HepG2 (cell line): ENCODE measurements at regions not wholly inside any gene's neighbourhood (a gene's known extent, or its start where the extent isn't known, plus 50 kb on each side); places are given as distances from the start of the nearest gene placed in this dataset.
"Not testable (repeated sequence)": the region's sequence is repeated elsewhere in the genome, so short reads cannot be mapped to it uniquely, and the experiment has no call there.

Source experiments
- CBFB ChIP-seq: sonication (generic); formaldehyde crosslinking; IDR thresholded peaks from 2 replicates; pipeline ENCODE4 v1.4.0; 2020; ENCODE audit warnings: missing genetic modification reagents
- ERF ChIP-seq: IDR thresholded peaks from 2 replicates; pipeline ENCODE4 v1.6.1; 2018; ENCODE audit warnings: missing biosample characterization, missing genetic modification reagents
- ESRRA ChIP-seq: sonication (generic); formaldehyde crosslinking; IDR thresholded peaks from 2 replicates; pipeline ENCODE4 v1.5.1; 2020; ENCODE audit warnings: mild to moderate bottlenecking, low read depth, missing genetic modification reagents
- HCFC1 ChIP-seq: fragments of 150-350 bp; IDR thresholded peaks from 2 replicates; pipeline ENCODE4 v1.6.1; 2014; ENCODE audit warnings: low read depth, low read length
- HNRNPL ChIP-seq: fragments of 200-400 bp; formaldehyde crosslinking; IDR thresholded peaks from 2 replicates; pipeline ENCODE4 v1.6.1; 2017; ENCODE audit warnings: mild to moderate bottlenecking, low read depth, low read length
- KDM1A ChIP-seq: IDR thresholded peaks from 2 replicates; pipeline ENCODE4 v1.6.1; 2016; ENCODE audit warnings: missing compliant biosample characterization
- PAX8 ChIP-seq: sonication (generic); formaldehyde crosslinking; IDR thresholded peaks from 2 replicates; pipeline ENCODE4 v1.8.0; 2022; ENCODE audit warnings: mild to moderate bottlenecking, missing genetic modification reagents, borderline replicate concordance
- PRDM15 ChIP-seq: sonication (generic); formaldehyde crosslinking; IDR thresholded peaks from 2 replicates; pipeline ENCODE4 v1.4.0; 2020; ENCODE audit warnings: missing genetic modification reagents
- SIN3B ChIP-seq: fragments of 150-350 bp; IDR thresholded peaks from 2 replicates; pipeline ENCODE4 v1.6.1; 2014; ENCODE audit warnings: low read length
- TRIM22 ChIP-seq: fragments of 450-650 bp; IDR thresholded peaks from 2 replicates; pipeline ENCODE4 v1.6.1; 2017
- ZFP91 ChIP-seq: sonication (generic); formaldehyde crosslinking; IDR thresholded peaks from 2 replicates; pipeline ENCODE4 v1.9.0; 2022; ENCODE audit warnings: missing genetic modification reagents, mild to moderate bottlenecking, borderline replicate concordance
- ZNF101 ChIP-seq: sonication (generic); formaldehyde crosslinking; IDR thresholded peaks from 2 replicates; pipeline ENCODE4 v1.4.0; 2020; ENCODE audit warnings: mild to moderate bottlenecking, low read depth, missing genetic modification reagents, borderline replicate concordance
- TF ChIP-seq, protein P1 (sequence below): sonication (generic); formaldehyde crosslinking; IDR thresholded peaks from 2 replicates; pipeline ENCODE4 v1.5.0; 2020; ENCODE audit warnings: mild to moderate bottlenecking, missing genetic modification reagents, moderate library complexity
- TF ChIP-seq, protein P2 (sequence below): sonication (generic); formaldehyde crosslinking; IDR thresholded peaks from 2 replicates; pipeline ENCODE4 v1.4.0; 2020; ENCODE audit warnings: mild to moderate bottlenecking, missing genetic modification reagents

- TF ChIP-seq SIN3B; PRDM15 (CRISPR knock-in tag); HNRNPL; TRIM22; ESRRA (CRISPR knock-in tag); PAX8 (CRISPR knock-in tag); KDM1A; ERF; ZFP91 (CRISPR knock-in tag); CBFB; HCFC1; ZNF101 (CRISPR knock-in tag): not testable (repeated sequence)
- TF ChIP-seq, protein P1, sequence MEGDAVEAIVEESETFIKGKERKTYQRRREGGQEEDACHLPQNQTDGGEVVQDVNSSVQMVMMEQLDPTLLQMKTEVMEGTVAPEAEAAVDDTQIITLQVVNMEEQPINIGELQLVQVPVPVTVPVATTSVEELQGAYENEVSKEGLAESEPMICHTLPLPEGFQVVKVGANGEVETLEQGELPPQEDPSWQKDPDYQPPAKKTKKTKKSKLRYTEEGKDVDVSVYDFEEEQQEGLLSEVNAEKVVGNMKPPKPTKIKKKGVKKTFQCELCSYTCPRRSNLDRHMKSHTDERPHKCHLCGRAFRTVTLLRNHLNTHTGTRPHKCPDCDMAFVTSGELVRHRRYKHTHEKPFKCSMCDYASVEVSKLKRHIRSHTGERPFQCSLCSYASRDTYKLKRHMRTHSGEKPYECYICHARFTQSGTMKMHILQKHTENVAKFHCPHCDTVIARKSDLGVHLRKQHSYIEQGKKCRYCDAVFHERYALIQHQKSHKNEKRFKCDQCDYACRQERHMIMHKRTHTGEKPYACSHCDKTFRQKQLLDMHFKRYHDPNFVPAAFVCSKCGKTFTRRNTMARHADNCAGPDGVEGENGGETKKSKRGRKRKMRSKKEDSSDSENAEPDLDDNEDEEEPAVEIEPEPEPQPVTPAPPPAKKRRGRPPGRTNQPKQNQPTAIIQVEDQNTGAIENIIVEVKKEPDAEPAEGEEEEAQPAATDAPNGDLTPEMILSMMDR (CRISPR knock-in tag), result not testable (repeated sequence)
- TF ChIP-seq, protein P2, sequence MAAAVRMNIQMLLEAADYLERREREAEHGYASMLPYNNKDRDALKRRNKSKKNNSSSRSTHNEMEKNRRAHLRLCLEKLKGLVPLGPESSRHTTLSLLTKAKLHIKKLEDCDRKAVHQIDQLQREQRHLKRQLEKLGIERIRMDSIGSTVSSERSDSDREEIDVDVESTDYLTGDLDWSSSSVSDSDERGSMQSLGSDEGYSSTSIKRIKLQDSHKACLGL (CRISPR knock-in tag), result not testable (repeated sequence)
These were observed 2825.2 kb downstream of the RPIA start for GRCh38 chr2:91516669-91517068.
